H1 (cell line): ENCODE measurements at regions not wholly inside any gene's neighbourhood (a gene's known extent, or its start where the extent isn't known, plus 50 kb on each side); places are given as distances from the start of the nearest gene placed in this dataset.

Source experiments
- CTCF ChIA-PET: fragments of 300-600 bp; sonication (Branson Sonifier 250); formaldehyde crosslinking; loops from one replicate; lab custom pipeline; 2021; ENCODE audit not compliant: partially characterized antibody; lab: Charles Lee
- POLR2A ChIA-PET: fragments of 300-600 bp; sonication (Branson Sonifier 250); formaldehyde crosslinking; loops from one replicate; lab custom pipeline; 2021; ENCODE audit warnings: inconsistent platforms; ENCODE audit not compliant: partially characterized antibody; lab: Charles Lee
- DNase-seq, 2 experiments: peaks; one replicate each; pipeline versions ENCODE4 v3.0.0 to v3.0.0-alpha.2; 2010 to 2022; ENCODE audit warnings: low spot score in 2 of 2, low read depth in 1 of 2, mixed read lengths in 1 of 2
- FAIRE-seq: peaks from 2 replicates; lab custom pipeline; 2011; peaks lifted over from hg19 to GRCh38; lab: Jason Lieb, UNC
- H2AFZ ChIP-seq: 2 replicates; pipeline ENCODE4 v1.8.1; 2012; ENCODE audit warnings: low read length, inconsistent platforms
- H2AK5ac ChIP-seq: 2 replicates; pipeline ENCODE4 v1.6.1; 2013; ENCODE audit warnings: low read depth, low read length
- H2BK120ac ChIP-seq: replicated peaks from 2 replicates; pipeline ENCODE3; 2013; ENCODE audit warnings: low read depth, low read length, inconsistent platforms
- H2BK12ac ChIP-seq: 2 replicates; pipeline ENCODE4 v1.6.1; 2013; ENCODE audit warnings: low read depth, low read length
- H2BK15ac ChIP-seq: 2 replicates; pipeline ENCODE4 v1.6.1; 2013; ENCODE audit warnings: low read length
- H2BK20ac ChIP-seq: 2 replicates; pipeline ENCODE4 v1.6.1; 2013; ENCODE audit warnings: low read length
- H2BK5ac ChIP-seq: 2 replicates; pipeline ENCODE4 v1.6.1; 2013; ENCODE audit warnings: low read depth, low read length
- H3K14ac ChIP-seq: 2 replicates; pipeline ENCODE4 v1.6.1; 2013; ENCODE audit warnings: inconsistent platforms; ENCODE audit not compliant: insufficient read length
- H3K18ac ChIP-seq: 2 replicates; pipeline ENCODE4 v1.6.1; 2013; ENCODE audit warnings: low read length; ENCODE audit errors: extremely low read depth
- H3K23ac ChIP-seq: 2 replicates; pipeline ENCODE4 v1.6.1; 2013; ENCODE audit warnings: inconsistent platforms; ENCODE audit not compliant: insufficient read length
- H3K23me2 ChIP-seq: 2 replicates; pipeline ENCODE4 v1.6.1; 2013; ENCODE audit warnings: low read depth, low read length
- H3K27ac ChIP-seq: 2 replicates; pipeline ENCODE4 v1.6.1; 2011; ENCODE audit warnings: low read depth, low read length, inconsistent platforms
- H3K27me3 ChIP-seq, 4 experiments: replicated peaks in 1 of 4; 1 replicate in 1 of 4; 2 replicates in 3 of 4; pipeline versions ENCODE4 v1.6.1 to v1.8.1; 2011 to 2013; ENCODE audit warnings: low read length in 3 of 4, mild to moderate bottlenecking in 3 of 4, inconsistent platforms in 2 of 4, mixed read lengths in 2 of 4, moderate library complexity in 1 of 4; ENCODE audit not compliant: control insufficient read depth in 3 of 4, insufficient read depth in 3 of 4; ENCODE audit errors: extremely low read depth in 1 of 4
- H3K36me3 ChIP-seq, 4 experiments: 2 replicates each; pipeline versions ENCODE4 v1.6.1 to v1.8.1; 2011 to 2013; ENCODE audit warnings: mild to moderate bottlenecking in 4 of 4, low read length in 3 of 4, moderate library complexity in 2 of 4, control low read depth in 1 of 4, inconsistent platforms in 1 of 4; ENCODE audit not compliant: insufficient read depth in 4 of 4, control insufficient read depth in 2 of 4
- H3K4ac ChIP-seq: replicated peaks from 2 replicates; pipeline ENCODE3; 2013; ENCODE audit warnings: low read length, low read depth, mixed read lengths, inconsistent platforms; ENCODE audit not compliant: insufficient read length
- H3K4me1 ChIP-seq, 4 experiments: replicated peaks in 1 of 4; 1 replicate in 1 of 4; 2 replicates in 3 of 4; pipeline versions ENCODE4 v1.6.1 to v1.8.1; 2011 to 2013; ENCODE audit warnings: low read length in 3 of 4, inconsistent platforms in 2 of 4, mixed read lengths in 1 of 4; ENCODE audit not compliant: insufficient read depth in 4 of 4, control insufficient read depth in 3 of 4
- H3K4me2 ChIP-seq, 2 experiments: 2 replicates each; pipeline versions ENCODE4 v1.6.1 to v1.8.1; 2011 to 2013; ENCODE audit warnings: low read depth in 2 of 2, low read length in 2 of 2, control low read depth in 1 of 2, inconsistent platforms in 1 of 2, mild to moderate bottlenecking in 1 of 2; ENCODE audit not compliant: insufficient read depth in 1 of 2
- H3K4me3 ChIP-seq, 4 experiments: fragments of 200-600, 300-600 bp in 1 of 4; sonication (generic), shearing (Covaris generic), sonication (Bioruptor Twin) in 1 of 4; 2 replicates each; pipeline versions ENCODE4 v1.5.1 to v1.8.1; 2011 to 2016; ENCODE audit warnings: low read length in 4 of 4, low read depth in 3 of 4, control low read depth in 2 of 4, inconsistent platforms in 2 of 4, mild to moderate bottlenecking in 2 of 4, mixed read lengths in 1 of 4, moderate library complexity in 1 of 4; ENCODE audit not compliant: insufficient read depth in 2 of 4; ENCODE audit errors: extremely low read depth in 1 of 4
- H3K56ac ChIP-seq: replicated peaks from 2 replicates; pipeline ENCODE3; 2013; ENCODE audit warnings: low read depth, mild to moderate bottlenecking, mixed read lengths, low read length, inconsistent platforms; ENCODE audit not compliant: insufficient read length
- H3K79me1 ChIP-seq: 2 replicates; pipeline ENCODE4 v1.6.1; 2013; ENCODE audit warnings: low read depth, low read length, control low read depth
- H3K79me2 ChIP-seq, 2 experiments: 2 replicates each; pipeline versions ENCODE4 v1.6.1 to v1.8.1; 2012 to 2013; ENCODE audit warnings: low read length in 2 of 2, mild to moderate bottlenecking in 2 of 2, inconsistent platforms in 1 of 2; ENCODE audit not compliant: insufficient read depth in 2 of 2, control insufficient read depth in 1 of 2
- H3K9ac ChIP-seq, 4 experiments: replicated peaks in 1 of 4; 1 replicate in 1 of 4; 2 replicates in 3 of 4; pipeline versions ENCODE4 v1.6.1 to v1.8.1; 2011 to 2013; ENCODE audit warnings: low read depth in 3 of 4, low read length in 3 of 4, control low read depth in 2 of 4, mild to moderate bottlenecking in 2 of 4, moderate library complexity in 2 of 4, inconsistent platforms in 1 of 4; ENCODE audit errors: extremely low read depth in 1 of 4
- H3K9me3 ChIP-seq, 2 experiments: 2 replicates each; pipeline versions ENCODE4 v1.6.1 to v1.8.1; 2012 to 2013; ENCODE audit warnings: mild to moderate bottlenecking in 2 of 2, moderate library complexity in 2 of 2, control low read depth in 1 of 2, inconsistent platforms in 1 of 2, low read depth in 1 of 2, low read length in 1 of 2, mixed read lengths in 1 of 2; ENCODE audit not compliant: insufficient read depth in 2 of 2
- H4K20me1 ChIP-seq, 2 experiments: replicated peaks in 1 of 2; 2 replicates each; pipeline versions ENCODE3 to v1.8.1; 2011 to 2013; ENCODE audit warnings: inconsistent platforms in 2 of 2, low read length in 2 of 2, mild to moderate bottlenecking in 1 of 2; ENCODE audit not compliant: insufficient read depth in 2 of 2, control insufficient read depth in 1 of 2
- H4K5ac ChIP-seq: 2 replicates; pipeline ENCODE4 v1.6.1; 2013; ENCODE audit warnings: low read length, low read depth, mixed read lengths, inconsistent platforms; ENCODE audit not compliant: insufficient read length
- H4K8ac ChIP-seq: 2 replicates; pipeline ENCODE4 v1.8.0; 2013; ENCODE audit warnings: mild to moderate bottlenecking, moderate library complexity, low read length, inconsistent platforms; ENCODE audit not compliant: insufficient read depth; ENCODE audit errors: extremely low read depth
- H4K91ac ChIP-seq: replicated peaks from 2 replicates; pipeline ENCODE3; 2013; ENCODE audit warnings: low read length, mixed read lengths, inconsistent platforms; ENCODE audit not compliant: insufficient read length
- BACH1 ChIP-seq: IDR thresholded peaks from 2 replicates; pipeline ENCODE4 v1.6.1; 2012; ENCODE audit warnings: low read length, improper control_type of control experiment
- MAFK ChIP-seq: IDR thresholded peaks from 2 replicates; pipeline ENCODE4 v1.6.1; 2012; ENCODE audit warnings: low read depth, mild to moderate bottlenecking, improper control_type of control experiment, low read length
- SAP30 ChIP-seq: fragments of 300-600 bp; sonication (generic); IDR thresholded peaks from 2 replicates; pipeline ENCODE4 v1.7.1; 2012; ENCODE audit warnings: low read length, moderate library complexity, mild to moderate bottlenecking, inconsistent platforms; ENCODE audit not compliant: insufficient read depth, insufficient replicate concordance
- WGBS, 2 experiments: shearing (Covaris generic) in 1 of 2; methylation state at CpG; one replicate each; pipeline versions ENCODE4 v1.1.6 to v1.1.7; 2013 to 2015; ENCODE audit warnings: low lambda C conversion rate in 2 of 2, mixed read lengths in 2 of 2, inconsistent platforms in 1 of 2, low coverage in 1 of 2, missing lambda C conversion rate in 1 of 2; ENCODE audit not compliant: insufficient replicate concordance in 2 of 2, insufficient coverage in 1 of 2, insufficient read length in 1 of 2; ENCODE audit errors: extremely low coverage in 1 of 2, missing lambda C conversion rate in 1 of 2; 5-methylcytosine and 5-hydroxymethylcytosine counted together

DNA sequence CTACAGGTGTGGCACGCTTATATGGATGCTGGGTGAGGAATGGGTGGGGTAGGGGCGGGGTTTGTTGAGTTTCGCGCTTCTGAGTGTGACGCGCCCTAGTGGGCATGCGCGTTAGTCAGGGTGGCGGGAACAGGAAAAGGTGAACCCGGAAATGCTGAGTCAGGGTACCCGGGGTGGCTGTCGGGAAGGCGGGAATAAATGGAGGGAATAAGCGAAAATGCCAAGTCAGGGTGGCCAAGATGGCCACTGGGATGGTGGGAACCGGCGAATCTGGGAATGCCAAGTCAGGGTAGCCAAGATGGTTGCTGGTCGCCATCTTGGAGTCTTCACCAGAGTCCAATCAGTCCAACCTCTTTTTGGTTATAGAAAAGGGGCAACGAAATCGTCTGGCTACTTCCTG is 585.0 kb downstream of the SUCLG1 start:
- no peak overlapping the region for H2BK12ac ChIP-seq
- no peak overlapping the region for H3K4me2 ChIP-seq
- no peak overlapping the region for H2BK15ac ChIP-seq
- no peak overlapping the region for H3K27ac ChIP-seq
- CTCF ChIA-PET = interaction anchor here (2.0 kb wide), 1 partner anchor 9 kb away, joined by 8 read pairs; no protein-coding TSS in a partner anchor
- H3K4me3 ChIP-seq = no peak overlapping the region
- H2BK5ac ChIP-seq = no peak overlapping the region
- H4K91ac ChIP-seq = no peak overlapping the region
- H2BK120ac ChIP-seq = no peak overlapping the region
- H3K4ac ChIP-seq = no peak overlapping the region
- no peaks in the 10 kb centered on the region for H3K23me2 ChIP-seq
- H3K79me2 ChIP-seq = no peaks in the 10 kb centered on the region
- no peak for DNase-seq
- H3K9me3 ChIP-seq = peaks cover 17 to 27% of the 10 kb centered on the region in 2 experiments
- no peak overlapping the region for H2AFZ ChIP-seq
- TF ChIP-seq SAP30 (no peak), MAFK (peak; percentile 23; the same call in 1 of the 2 replicates), BACH1 (peak; percentile 56)
- TF ChIP-seq, all 59 proteins: peak for 2
- no peak overlapping the region for H4K8ac ChIP-seq
- H3K23ac ChIP-seq = no peak overlapping the region
- H3K56ac ChIP-seq = no peak overlapping the region
- no peak overlapping the region for H3K18ac ChIP-seq
- H2BK20ac ChIP-seq = no peak overlapping the region
- FAIRE-seq = no peak
- no peaks in the 10 kb centered on the region for H3K27me3 ChIP-seq
- H4K20me1 ChIP-seq = no peaks in the 10 kb centered on the region
- H3K4me1 ChIP-seq = no peaks in the 10 kb centered on the region
- H3K36me3 ChIP-seq = no peaks in the 10 kb centered on the region; a peak in 1 of 8 replicates
- no peak overlapping the region for H4K5ac ChIP-seq
- H3K79me1 ChIP-seq = no peaks in the 10 kb centered on the region
- H2AK5ac ChIP-seq = no peak overlapping the region
- H3K14ac ChIP-seq = no peak overlapping the region
- no peak overlapping the region for H3K9ac ChIP-seq
- POLR2A ChIA-PET = no interaction called here
- WGBS, 2 experiments = 94% methylated on average over 18 of the region's 19 CpGs; no CpG with 5 or more reads in 1 of the 2 experiments
